GM23338 (cell line): ENCODE measurements at regions not wholly inside any gene's neighbourhood (a gene's known extent, or its start where the extent isn't known, plus 50 kb on each side); places are given as distances from the start of the nearest gene placed in this dataset.

Source experiments
- ATAC-seq: fragments of 200-7000 bp; cut with Tn5 transposase; 3 replicates; pipeline ENCODE4 v1.9.1; 2020
- DNase-seq: peaks from one replicate; pipeline ENCODE4 v3.0.0-alpha.2; 2015; ENCODE audit warnings: low spot score
- H2AFZ ChIP-seq: fragments of 200-600 bp; sonication (generic); 2 replicates; pipeline ENCODE4 v1.8.0; 2016; ENCODE audit warnings: antibody characterized with exemption, mild to moderate bottlenecking, moderate library complexity
- H3F3A ChIP-seq: fragments of 200-600 bp; sonication (generic); replicated peaks from 2 replicates; pipeline ENCODE4 v1.8.0; 2017; ENCODE audit warnings: antibody characterized with exemption, mixed run types, low read depth
- H3K27ac ChIP-seq: fragments of 200-600 bp; sonication (generic); 2 replicates; pipeline ENCODE4 v1.6.1; 2016; ENCODE audit warnings: low read depth
- H3K27me3 ChIP-seq: fragments of 200-600 bp; sonication (generic); 2 replicates; pipeline ENCODE4 v1.8.0; 2016; ENCODE audit warnings: mild to moderate bottlenecking, mixed run types, moderate library complexity; ENCODE audit not compliant: insufficient read depth
- H3K36me3 ChIP-seq: fragments of 200-600 bp; sonication (generic); 2 replicates; pipeline ENCODE4 v1.8.0; 2016; ENCODE audit warnings: mild to moderate bottlenecking; ENCODE audit not compliant: insufficient read depth
- H3K4me1 ChIP-seq: fragments of 200-600 bp; sonication (generic); 2 replicates; pipeline ENCODE4 v1.8.0; 2016; ENCODE audit warnings: mild to moderate bottlenecking, moderate library complexity; ENCODE audit not compliant: insufficient read depth
- H3K4me2 ChIP-seq: fragments of 200-600 bp; sonication (generic); 2 replicates; pipeline ENCODE4 v1.7.1; 2017; ENCODE audit warnings: mixed run types
- H3K4me3 ChIP-seq: fragments of 200-600 bp; sonication (generic); 2 replicates; pipeline ENCODE4 v1.6.1; 2016; ENCODE audit warnings: mixed run types
- H3K79me2 ChIP-seq: fragments of 200-600 bp; sonication (generic); replicated peaks from 2 replicates; pipeline ENCODE4 v1.8.0; 2017; ENCODE audit warnings: mild to moderate bottlenecking; ENCODE audit not compliant: insufficient read depth
- H3K9me2 ChIP-seq: fragments of 200-600 bp; sonication (generic); 2 replicates; pipeline ENCODE4 v1.8.0; 2017; ENCODE audit not compliant: insufficient read depth
- H4K20me1 ChIP-seq: fragments of 200-600 bp; sonication (generic); replicated peaks from 2 replicates; pipeline ENCODE4 v1.8.0; 2017; ENCODE audit warnings: mild to moderate bottlenecking; ENCODE audit not compliant: insufficient read depth
- H3K27ac Mint-ChIP-seq: 2 replicates; pipeline ENCODE4 v1.8.0; 2020; ENCODE audit warnings: inconsistent platforms, mild to moderate bottlenecking, moderate library complexity, mixed read lengths
- H3K27me3 Mint-ChIP-seq: 3 replicates; pipeline ENCODE4 v1.8.0; 2022; ENCODE audit warnings: low read depth, mild to moderate bottlenecking, moderate library complexity, mixed read lengths, inconsistent platforms; ENCODE audit not compliant: insufficient read depth, poor library complexity
- H3K36me3 Mint-ChIP-seq: 3 replicates; pipeline ENCODE4 v1.8.0; 2021; ENCODE audit warnings: low read depth, mild to moderate bottlenecking, inconsistent platforms, moderate library complexity, mixed read lengths
- H3K4me1 Mint-ChIP-seq: 3 replicates; pipeline ENCODE4 v1.8.0; 2020; ENCODE audit warnings: mild to moderate bottlenecking, inconsistent platforms, mixed read lengths
- H3K4me3 Mint-ChIP-seq: 3 replicates; pipeline ENCODE4 v1.8.0; 2021; ENCODE audit warnings: moderate library complexity, mild to moderate bottlenecking, inconsistent platforms, mixed read lengths
- H3K9me3 Mint-ChIP-seq: 3 replicates; pipeline ENCODE4 v1.8.0; 2020; ENCODE audit warnings: moderate library complexity, mild to moderate bottlenecking, inconsistent platforms, mixed read lengths
- JUNB ChIP-seq: IDR thresholded peaks from one replicate; pipeline ENCODE4 v1.6.1; 2016; ENCODE audit warnings: antibody characterized with exemption; ENCODE audit not compliant: unreplicated experiment
- POLR2AphosphoS5 ChIP-seq: IDR thresholded peaks from 2 replicates; pipeline ENCODE4 v1.6.1; 2016; ENCODE audit warnings: antibody characterized with exemption, low read depth
- STAT1 ChIP-seq: IDR thresholded peaks from one replicate; pipeline ENCODE4 v1.6.1; 2016; ENCODE audit warnings: antibody characterized with exemption; ENCODE audit not compliant: unreplicated experiment
- TF ChIP-seq, protein P1 (sequence below): IDR thresholded peaks from one replicate; pipeline ENCODE4 v1.6.1; 2018; ENCODE audit warnings: antibody characterized with exemption; ENCODE audit not compliant: unreplicated experiment
- TF ChIP-seq, protein P2 (sequence below), 2 experiments: fragments of 200-600 bp in 1 of 2; sonication (generic) in 1 of 2; conservative IDR thresholded peaks; 2 replicates each; pipeline versions ENCODE4 v1.5.1 to v1.6.1; 2016 to 2017; ENCODE audit warnings: antibody characterized with exemption in 2 of 2, low read depth in 2 of 2, mild to moderate bottlenecking in 2 of 2, moderate library complexity in 1 of 2

DNA sequence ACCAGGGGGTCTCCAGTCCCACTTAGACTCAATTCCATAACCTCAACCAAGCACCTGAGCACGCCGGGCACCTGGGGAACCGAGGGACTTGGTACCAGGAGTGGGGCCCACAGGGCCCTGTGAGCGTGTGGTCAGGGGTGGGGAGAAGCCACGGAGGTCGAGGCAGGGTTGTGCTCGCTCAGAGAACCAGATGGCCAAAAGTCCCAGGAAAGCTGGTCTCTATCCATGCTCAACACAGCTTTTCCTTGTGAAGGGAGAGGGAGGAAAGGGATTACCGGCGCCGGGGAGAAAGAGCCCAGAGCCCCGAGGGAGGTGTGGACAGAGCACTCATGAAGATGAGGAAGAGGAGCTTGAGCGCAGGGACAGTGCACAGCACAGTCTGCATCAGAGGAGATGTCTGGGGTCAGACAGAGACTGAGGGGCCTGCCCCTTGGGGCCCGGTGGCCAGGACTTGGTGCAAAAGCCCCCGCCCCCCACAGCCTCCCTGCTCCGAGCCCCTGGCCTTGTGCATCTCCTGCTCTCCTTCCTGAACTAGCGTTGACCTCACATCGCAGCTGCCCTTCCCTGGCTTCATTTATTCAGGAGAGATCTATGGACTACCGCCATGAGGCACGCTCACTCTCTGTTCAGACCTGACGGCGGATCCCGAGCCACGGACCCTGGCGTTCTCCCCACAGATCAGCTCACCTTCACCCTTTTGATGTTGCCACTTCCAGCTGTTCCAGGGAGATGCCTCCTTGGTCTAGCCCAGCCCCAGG lies 355.4 kb upstream of the TNRC6C start:
- Histone ChIP-seq H3K79me2 (no peaks in the 10 kb centered on the region), H2AFZ (no peak overlapping the region), H3K9me2 (no peaks in the 10 kb centered on the region), H4K20me1 (no peaks in the 10 kb centered on the region), H3F3A (no peaks in the 10 kb centered on the region), H3K36me3 (no peaks in the 10 kb centered on the region), H3K4me1 (no peaks in the 10 kb centered on the region), H3K4me2 (no peak overlapping the region), H3K27me3 (no peaks in the 10 kb centered on the region), H3K4me3 (no peak overlapping the region), H3K27ac (no peak overlapping the region)
- Mint-ChIP-seq H3K4me3 (no peak overlapping the region), H3K27me3 (peaks cover 4% of the 10 kb centered on the region), H3K27ac (no peak overlapping the region), H3K36me3 (no peaks in the 10 kb centered on the region), H3K4me1 (peaks cover 6% of the 10 kb centered on the region), H3K9me3 (no peaks in the 10 kb centered on the region)
- TF ChIP-seq, protein P1, sequence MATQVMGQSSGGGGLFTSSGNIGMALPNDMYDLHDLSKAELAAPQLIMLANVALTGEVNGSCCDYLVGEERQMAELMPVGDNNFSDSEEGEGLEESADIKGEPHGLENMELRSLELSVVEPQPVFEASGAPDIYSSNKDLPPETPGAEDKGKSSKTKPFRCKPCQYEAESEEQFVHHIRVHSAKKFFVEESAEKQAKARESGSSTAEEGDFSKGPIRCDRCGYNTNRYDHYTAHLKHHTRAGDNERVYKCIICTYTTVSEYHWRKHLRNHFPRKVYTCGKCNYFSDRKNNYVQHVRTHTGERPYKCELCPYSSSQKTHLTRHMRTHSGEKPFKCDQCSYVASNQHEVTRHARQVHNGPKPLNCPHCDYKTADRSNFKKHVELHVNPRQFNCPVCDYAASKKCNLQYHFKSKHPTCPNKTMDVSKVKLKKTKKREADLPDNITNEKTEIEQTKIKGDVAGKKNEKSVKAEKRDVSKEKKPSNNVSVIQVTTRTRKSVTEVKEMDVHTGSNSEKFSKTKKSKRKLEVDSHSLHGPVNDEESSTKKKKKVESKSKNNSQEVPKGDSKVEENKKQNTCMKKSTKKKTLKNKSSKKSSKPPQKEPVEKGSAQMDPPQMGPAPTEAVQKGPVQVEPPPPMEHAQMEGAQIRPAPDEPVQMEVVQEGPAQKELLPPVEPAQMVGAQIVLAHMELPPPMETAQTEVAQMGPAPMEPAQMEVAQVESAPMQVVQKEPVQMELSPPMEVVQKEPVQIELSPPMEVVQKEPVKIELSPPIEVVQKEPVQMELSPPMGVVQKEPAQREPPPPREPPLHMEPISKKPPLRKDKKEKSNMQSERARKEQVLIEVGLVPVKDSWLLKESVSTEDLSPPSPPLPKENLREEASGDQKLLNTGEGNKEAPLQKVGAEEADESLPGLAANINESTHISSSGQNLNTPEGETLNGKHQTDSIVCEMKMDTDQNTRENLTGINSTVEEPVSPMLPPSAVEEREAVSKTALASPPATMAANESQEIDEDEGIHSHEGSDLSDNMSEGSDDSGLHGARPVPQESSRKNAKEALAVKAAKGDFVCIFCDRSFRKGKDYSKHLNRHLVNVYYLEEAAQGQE, result no peak
- TF ChIP-seq POLR2AphosphoS5, result no peak
- TF ChIP-seq, protein P2, sequence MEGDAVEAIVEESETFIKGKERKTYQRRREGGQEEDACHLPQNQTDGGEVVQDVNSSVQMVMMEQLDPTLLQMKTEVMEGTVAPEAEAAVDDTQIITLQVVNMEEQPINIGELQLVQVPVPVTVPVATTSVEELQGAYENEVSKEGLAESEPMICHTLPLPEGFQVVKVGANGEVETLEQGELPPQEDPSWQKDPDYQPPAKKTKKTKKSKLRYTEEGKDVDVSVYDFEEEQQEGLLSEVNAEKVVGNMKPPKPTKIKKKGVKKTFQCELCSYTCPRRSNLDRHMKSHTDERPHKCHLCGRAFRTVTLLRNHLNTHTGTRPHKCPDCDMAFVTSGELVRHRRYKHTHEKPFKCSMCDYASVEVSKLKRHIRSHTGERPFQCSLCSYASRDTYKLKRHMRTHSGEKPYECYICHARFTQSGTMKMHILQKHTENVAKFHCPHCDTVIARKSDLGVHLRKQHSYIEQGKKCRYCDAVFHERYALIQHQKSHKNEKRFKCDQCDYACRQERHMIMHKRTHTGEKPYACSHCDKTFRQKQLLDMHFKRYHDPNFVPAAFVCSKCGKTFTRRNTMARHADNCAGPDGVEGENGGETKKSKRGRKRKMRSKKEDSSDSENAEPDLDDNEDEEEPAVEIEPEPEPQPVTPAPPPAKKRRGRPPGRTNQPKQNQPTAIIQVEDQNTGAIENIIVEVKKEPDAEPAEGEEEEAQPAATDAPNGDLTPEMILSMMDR (conservative IDR thresholded peaks at IDR 0.05; ENCODE audit: low read depth in 2 of 2), result no peak
- no peak for TF ChIP-seq JUNB
- DNase-seq (no peak), ATAC-seq (no peak)

DNA sequence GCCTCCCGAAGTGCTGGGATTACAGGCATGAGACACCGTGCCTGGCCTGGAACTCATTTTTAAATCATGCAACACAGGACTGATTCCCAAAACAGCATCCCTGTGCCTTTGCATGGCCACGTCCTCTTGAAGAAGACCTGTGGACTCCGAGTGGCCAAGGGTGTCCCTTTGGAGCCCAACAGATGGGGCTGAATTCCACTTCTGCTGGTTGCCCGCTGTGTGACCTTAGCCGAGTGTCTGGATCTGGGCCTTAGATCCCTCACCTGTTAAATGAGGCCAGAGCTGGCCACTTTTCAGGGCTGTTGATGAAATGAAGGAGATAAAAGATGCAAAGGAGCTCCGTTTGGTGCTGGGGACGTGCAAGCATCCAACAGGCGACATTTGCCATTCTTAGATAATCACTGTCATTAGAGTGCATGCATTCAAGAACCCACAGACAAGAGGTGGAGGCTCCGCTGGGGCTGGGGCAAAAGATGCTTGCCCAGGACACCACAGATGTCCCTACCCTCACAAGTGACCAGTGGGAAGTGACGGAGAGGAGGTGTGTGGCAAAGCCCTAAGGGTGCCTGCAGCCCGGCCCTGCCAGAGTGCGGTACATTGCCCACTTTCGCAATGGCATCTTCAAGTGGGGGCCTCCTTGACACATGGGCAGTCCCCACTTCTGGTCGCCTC lies 354.1 kb upstream of the TNRC6C start:
- H3K36me3 Mint-ChIP-seq, result no peaks in the 10 kb centered on the region
- H3K27me3 Mint-ChIP-seq, result peaks cover 4% of the 10 kb centered on the region
- no peaks in the 10 kb centered on the region for H3F3A ChIP-seq
- H3K4me1 Mint-ChIP-seq, result peaks cover 6% of the 10 kb centered on the region; the same call in 2 of the 3 replicates
- TF ChIP-seq STAT1, result no peak
- H3K79me2 ChIP-seq, result no peaks in the 10 kb centered on the region
- H3K4me3 Mint-ChIP-seq, result no peak overlapping the region
- H3K36me3 ChIP-seq, result no peaks in the 10 kb centered on the region
- no peak overlapping the region for H3K27ac ChIP-seq
- H3K9me2 ChIP-seq, result no peaks in the 10 kb centered on the region
- no peaks in the 10 kb centered on the region for H3K27me3 ChIP-seq
- no peak overlapping the region for H3K4me2 ChIP-seq
- no peak overlapping the region for H2AFZ ChIP-seq
- H3K4me3 ChIP-seq, result no peak overlapping the region
- ATAC-seq (no peak), DNase-seq (no peak)
- H4K20me1 ChIP-seq, result no peaks in the 10 kb centered on the region
- H3K9me3 Mint-ChIP-seq, result no peaks in the 10 kb centered on the region
- H3K4me1 ChIP-seq, result no peaks in the 10 kb centered on the region
- no peak overlapping the region for H3K27ac Mint-ChIP-seq
